OCI-LY7 (cell line): ENCODE measurements at regions not wholly inside any gene's neighbourhood (a gene's known extent, or its start where the extent isn't known, plus 50 kb on each side); places are given as distances from the start of the nearest gene placed in this dataset.

Experiments used
- BruUV-seq: library from RNA; stranded (reverse); fragments of 400-500 nt; replicated peaks from 2 replicates; lab custom pipeline; 2021; lab: Mats Ljungman, UMichigan
- CTCF ChIA-PET: fragments of 300-600 bp; sonication (Branson Sonifier 250); formaldehyde crosslinking; loops from one replicate; lab custom pipeline; 2022; ENCODE audit warnings: antibody characterized with exemption; ENCODE audit not compliant: unreplicated experiment; lab: Charles Lee
- POLR2A ChIA-PET: fragments of 300-600 bp; sonication (Branson Sonifier 250); formaldehyde crosslinking; loops from one replicate; lab custom pipeline; 2022; ENCODE audit warnings: antibody characterized with exemption; lab: Charles Lee
- DNase-seq: peaks from one replicate; pipeline ENCODE4 v3.0.0-alpha.2; 2015; ENCODE audit warnings: low spot score
- H2AFZ ChIP-seq: fragments of 200-600 bp; sonication (generic), shearing (Covaris generic); 2 replicates; pipeline ENCODE4 v1.6.1; 2014; ENCODE audit warnings: mild to moderate bottlenecking, antibody characterized with exemption, low read length, moderate library complexity
- H3K27ac ChIP-seq: fragments of 200-600 bp; sonication (generic); 2 replicates; pipeline ENCODE4 v1.5.1; 2014; ENCODE audit warnings: mixed run types, low read depth, mild to moderate bottlenecking, moderate library complexity, low read length, inconsistent platforms; ENCODE audit not compliant: poor library complexity, severe bottlenecking
- H3K36me3 ChIP-seq: fragments of 200-600 bp; sonication (generic); 2 replicates; pipeline ENCODE4 v1.6.1; 2014; ENCODE audit warnings: mild to moderate bottlenecking, antibody characterized with exemption, low read length, moderate library complexity, mixed read lengths; ENCODE audit not compliant: insufficient read depth
- H3K4me1 ChIP-seq: fragments of 200-600 bp; sonication (generic); 2 replicates; pipeline ENCODE4 v1.5.1; 2014; ENCODE audit warnings: mild to moderate bottlenecking, low read length; ENCODE audit not compliant: insufficient read depth, poor library complexity, severe bottlenecking
- H3K4me2 ChIP-seq: fragments of 200-600 bp; sonication (generic); 2 replicates; pipeline ENCODE4 v1.6.1; 2014; ENCODE audit warnings: mild to moderate bottlenecking, low read length
- H3K4me3 ChIP-seq: fragments of 200-600 bp; sonication (generic); 2 replicates; pipeline ENCODE4 v1.5.1; 2014; ENCODE audit warnings: mild to moderate bottlenecking, low read depth, low read length; ENCODE audit not compliant: poor library complexity, severe bottlenecking
- H3K79me2 ChIP-seq: fragments of 200-600 bp; sonication (generic); 2 replicates; pipeline ENCODE4 v1.6.1; 2016; ENCODE audit warnings: low read depth, mild to moderate bottlenecking, low read length, moderate library complexity, mixed read lengths; ENCODE audit not compliant: insufficient read depth
- H3K9me2 ChIP-seq: fragments of 200-600 bp; sonication (generic); 2 replicates; pipeline ENCODE4 v1.6.1; 2016; ENCODE audit warnings: mild to moderate bottlenecking, low read length, mixed read lengths; ENCODE audit not compliant: insufficient read depth
- H3K9me3 ChIP-seq: fragments of 200-600 bp; sonication (generic); 2 replicates; pipeline ENCODE4 v1.6.1; 2014; ENCODE audit warnings: mild to moderate bottlenecking, mixed run types, low read length, mixed read lengths
- H4K20me1 ChIP-seq: fragments of 200-600 bp; sonication (generic); 2 replicates; pipeline ENCODE4 v1.6.1; 2014; ENCODE audit warnings: mild to moderate bottlenecking, antibody characterized with exemption, low read length, moderate library complexity, mixed read lengths; ENCODE audit not compliant: insufficient read depth
- EZH2phosphoT487 ChIP-seq: fragments of 200-600 bp; sonication (generic); IDR thresholded peaks from 2 replicates; pipeline ENCODE4 v1.6.1; 2018; ENCODE audit warnings: low read depth, borderline replicate concordance, mild to moderate bottlenecking, mixed run types, antibody characterized with exemption, low read length, moderate library complexity, mixed read lengths
- intact Hi-C: fragments of 100-400 bp; cut with micrococcal nuclease; formaldehyde crosslinking; loops from one replicate; pipeline ENCODE4 v1.10.0; 2022; ENCODE audit not compliant: unreplicated experiment
- TF ChIP-seq, protein P1 (sequence below): fragments of 200-600 bp; sonication (generic); conservative IDR thresholded peaks from 2 replicates; pipeline ENCODE4 v1.5.1; 2014; ENCODE audit warnings: mild to moderate bottlenecking, antibody characterized with exemption, low read length, moderate library complexity, mixed read lengths

DNA sequence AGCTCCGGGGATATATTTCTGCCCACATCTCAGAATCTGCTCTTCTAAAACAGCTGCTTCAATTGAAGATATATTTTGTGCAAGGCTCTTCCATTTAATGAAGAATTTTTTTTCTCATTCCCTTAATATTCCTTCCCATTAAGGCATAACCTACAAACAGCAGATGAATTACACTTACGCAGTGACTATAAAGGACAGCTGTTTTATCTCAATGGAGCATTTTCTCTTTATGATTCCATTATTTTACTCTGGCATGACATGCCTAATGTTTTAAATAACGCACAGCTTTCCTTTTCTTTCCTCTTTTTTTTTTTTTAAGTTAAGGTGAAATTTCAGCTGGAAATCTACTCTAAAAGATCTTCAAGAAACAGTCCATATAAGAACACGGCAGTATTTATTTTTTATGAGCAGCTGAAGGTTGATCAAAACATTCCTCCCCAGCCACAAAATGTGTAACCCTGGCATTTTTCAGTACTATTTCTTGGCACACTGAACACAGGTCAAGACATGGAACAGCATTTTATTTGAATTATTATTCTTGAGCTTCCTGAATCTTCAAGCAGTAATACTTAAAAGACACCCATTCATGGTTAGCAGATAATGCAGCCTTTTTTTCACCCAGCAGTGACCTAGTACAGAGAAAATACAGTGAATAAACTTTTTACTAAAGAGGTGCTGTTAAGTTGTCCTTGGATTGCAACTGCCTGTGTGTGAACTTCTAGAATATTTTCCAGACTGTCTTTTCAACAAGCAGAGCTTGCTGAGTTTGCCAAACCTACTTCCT, 118.1 kb upstream of the FOXN3 start:
- BruUV-seq, result no TSS peak
- intact Hi-C loops, result no loop called here
- no peaks in the 10 kb centered on the region for H3K4me1 ChIP-seq
- no peak overlapping the region for H3K27ac ChIP-seq
- H3K36me3 ChIP-seq, result peaks cover 6% of the 10 kb centered on the region
- ChIA-PET POLR2A (interaction anchor here (0.6 kb wide), 1 partner anchor 54 kb away, joined by 5 read pairs; no protein-coding TSS in a partner anchor), CTCF (no interaction called here)
- no peaks in the 10 kb centered on the region for H4K20me1 ChIP-seq
- no peaks in the 10 kb centered on the region for H3K9me3 ChIP-seq
- DNase-seq, result no peak
- 0 out of 2 replicates have a peak, but pooled peaks cover 4% of the 10 kb centered on the region for H3K79me2 ChIP-seq
- no peak for TF ChIP-seq EZH2phosphoT487
- TF ChIP-seq, protein P1, sequence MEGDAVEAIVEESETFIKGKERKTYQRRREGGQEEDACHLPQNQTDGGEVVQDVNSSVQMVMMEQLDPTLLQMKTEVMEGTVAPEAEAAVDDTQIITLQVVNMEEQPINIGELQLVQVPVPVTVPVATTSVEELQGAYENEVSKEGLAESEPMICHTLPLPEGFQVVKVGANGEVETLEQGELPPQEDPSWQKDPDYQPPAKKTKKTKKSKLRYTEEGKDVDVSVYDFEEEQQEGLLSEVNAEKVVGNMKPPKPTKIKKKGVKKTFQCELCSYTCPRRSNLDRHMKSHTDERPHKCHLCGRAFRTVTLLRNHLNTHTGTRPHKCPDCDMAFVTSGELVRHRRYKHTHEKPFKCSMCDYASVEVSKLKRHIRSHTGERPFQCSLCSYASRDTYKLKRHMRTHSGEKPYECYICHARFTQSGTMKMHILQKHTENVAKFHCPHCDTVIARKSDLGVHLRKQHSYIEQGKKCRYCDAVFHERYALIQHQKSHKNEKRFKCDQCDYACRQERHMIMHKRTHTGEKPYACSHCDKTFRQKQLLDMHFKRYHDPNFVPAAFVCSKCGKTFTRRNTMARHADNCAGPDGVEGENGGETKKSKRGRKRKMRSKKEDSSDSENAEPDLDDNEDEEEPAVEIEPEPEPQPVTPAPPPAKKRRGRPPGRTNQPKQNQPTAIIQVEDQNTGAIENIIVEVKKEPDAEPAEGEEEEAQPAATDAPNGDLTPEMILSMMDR, result no peak
- H3K9me2 ChIP-seq, result no peaks in the 10 kb centered on the region
- no peak overlapping the region for H3K4me3 ChIP-seq
- H2AFZ ChIP-seq, result no peak overlapping the region
- H3K4me2 ChIP-seq, result no peak overlapping the region

DNA sequence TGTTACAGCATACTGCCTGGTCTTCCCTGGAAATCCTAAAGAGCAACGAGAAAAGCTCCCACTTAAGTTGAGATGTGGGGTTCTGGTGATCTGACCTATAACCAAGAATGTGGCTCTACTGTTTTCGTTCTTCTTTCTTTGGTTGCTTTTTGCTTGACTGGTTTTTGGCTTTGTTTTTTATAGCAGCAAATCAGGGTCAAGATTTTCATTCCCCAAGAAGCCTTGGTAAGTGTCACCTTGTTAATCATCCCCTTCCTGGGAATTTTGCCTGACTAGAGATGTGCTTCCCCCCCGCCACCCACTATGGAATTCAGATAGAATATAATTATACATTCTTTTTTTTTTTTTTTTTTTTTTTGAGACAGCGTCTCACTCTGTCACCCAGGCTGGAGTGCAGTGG, 116.7 kb upstream of the FOXN3 start:
- no peak overlapping the region for H3K4me2 ChIP-seq
- no TSS peak for BruUV-seq
- CTCF ChIA-PET, result no interaction called here

More for the DNA sequence above, 116.7 kb upstream of the FOXN3 start:
- intact Hi-C loops, result no loop called here
- POLR2A ChIA-PET, result interaction anchor here (0.7 to 1.3 kb wide), 2 partner anchors 10 to 16 kb away, joined by 3 read pairs; no protein-coding TSS in a partner anchor
- H3K36me3 ChIP-seq, result peaks cover 6% of the 10 kb centered on the region
- no peaks in the 10 kb centered on the region for H4K20me1 ChIP-seq
- no peaks in the 10 kb centered on the region for H3K9me3 ChIP-seq
- H3K79me2 ChIP-seq, result no peaks in the 10 kb centered on the region
- H3K9me2 ChIP-seq, result no peaks in the 10 kb centered on the region
- H3K4me3 ChIP-seq, result no peak overlapping the region
- H3K27ac ChIP-seq, result no peak overlapping the region
- H2AFZ ChIP-seq, result no peak overlapping the region
- TF ChIP-seq, protein P1, result no peak
- no peak for DNase-seq
- H3K4me1 ChIP-seq, result no peaks in the 10 kb centered on the region
